ENCODE measurements at regions not wholly inside any gene's neighbourhood (a gene's known extent, or its start where the extent isn't known, plus 50 kb on each side); places are given as distances from the start of the nearest gene placed in this dataset.
"Not testable (repeated sequence)": the region's sequence is repeated elsewhere in the genome, so short reads cannot be mapped to it uniquely, and the experiment has no call there.

- ATAC-seq (no peak), DNase-seq (no peak)
- intact Hi-C loops (cut with DNase I) = no loop called here
- Histone ChIP-seq H3K27ac (no peak overlapping the region), H3K27me3 (ENCODE audit: insufficient read depth in 3 of 3, low read length in 2 of 3) (no peaks in the 10 kb centered on the region), H3K36me3 (ENCODE audit: insufficient read depth in 1 of 2, low read depth in 1 of 2) (no peaks in the 10 kb centered on the region), H3K4me3 (no peak overlapping the region), H3K4me1 (no peaks in the 10 kb centered on the region), H3K9me3 (no peaks in the 10 kb centered on the region)
- WGBS, 3 donors = 53 to 56% (median 53%) methylated on average over 4 of the region's 4 CpGs
- TF ChIP-seq CTCF (IDR thresholded peaks at IDR 0.05) = no peak
Measured at GRCh38 chr7:126065766-126066165, 1136.1 kb upstream of the POT1 start.

GRCh38 chr7:126057979-126058378, 1128.4 kb upstream of the POT1 start:
- no peak for ATAC-seq
- no peak overlapping the region for H3K27ac ChIP-seq
- intact Hi-C loops (cut with DNase I) = no loop called here
- DNase-seq = no peak
- no peaks in the 10 kb centered on the region for H3K27me3 ChIP-seq (ENCODE audit: insufficient read depth in 3 of 3, low read length in 2 of 3)
- H3K36me3 ChIP-seq (ENCODE audit: insufficient read depth in 1 of 2, low read depth in 1 of 2) = no peaks in the 10 kb centered on the region
- TF ChIP-seq CTCF (IDR thresholded peaks at IDR 0.05) = no peak
- no peak overlapping the region for H3K4me3 ChIP-seq
- H3K9me3 ChIP-seq = no peaks in the 10 kb centered on the region
- no peaks in the 10 kb centered on the region for H3K4me1 ChIP-seq

- H3K36me3 ChIP-seq (ENCODE audit: insufficient read depth in 1 of 2, low read depth in 1 of 2); H3K27ac ChIP-seq; H3K9me3 ChIP-seq; ATAC-seq; DNase-seq; H3K4me1 ChIP-seq; H3K4me3 ChIP-seq; H3K27me3 ChIP-seq (ENCODE audit: insufficient read depth in 3 of 3, low read length in 2 of 3); intact Hi-C loops (cut with DNase I): not testable (repeated sequence)
- WGBS, 3 donors = 94 to 97% (median 97%) methylated on average over 4 of the region's 4 CpGs
Measured at GRCh38 chr7:126056613-126057012, 1127.0 kb upstream of the POT1 start.

- Histone ChIP-seq H3K27ac (no peak overlapping the region), H3K9me3 (no peaks in the 10 kb centered on the region), H3K36me3 (ENCODE audit: insufficient read depth in 1 of 2, low read depth in 1 of 2) (no peaks in the 10 kb centered on the region), H3K4me3 (no peak overlapping the region), H3K4me1 (no peaks in the 10 kb centered on the region), H3K27me3 (ENCODE audit: insufficient read depth in 3 of 3, low read length in 2 of 3) (no peaks in the 10 kb centered on the region)
- DNase-seq (no peak), ATAC-seq (no peak)
- intact Hi-C loops (cut with DNase I) = no loop called here
- 88 to 96% (median 94%) methylated on average over 1 of the region's 1 CpG for WGBS, 3 donors
- no peak for TF ChIP-seq CTCF (IDR thresholded peaks at IDR 0.05)
Measured at GRCh38 chr7:126052229-126052628, 1122.6 kb upstream of the POT1 start.

GRCh38 chr7:126044662-126045061, 1115.0 kb upstream of the POT1 start:
- Histone ChIP-seq H3K27ac (no peak overlapping the region), H3K4me3 (no peak overlapping the region), H3K36me3 (ENCODE audit: insufficient read depth in 1 of 2, low read depth in 1 of 2) (no peaks in the 10 kb centered on the region), H3K9me3 (no peaks in the 10 kb centered on the region), H3K4me1 (no peaks in the 10 kb centered on the region), H3K27me3 (ENCODE audit: insufficient read depth in 3 of 3, low read length in 2 of 3) (no peaks in the 10 kb centered on the region)
- 73 to 78% (median 77%) methylated on average over 1 of the region's 1 CpG for WGBS, 3 donors
- DNase-seq = no peak
- intact Hi-C loops (cut with DNase I) = no loop called here
- no peak for ATAC-seq
- TF ChIP-seq CTCF (IDR thresholded peaks at IDR 0.05) = no peak
